ENCODE measurements at regions not wholly inside any gene's neighbourhood (a gene's known extent, or its start where the extent isn't known, plus 50 kb on each side); places are given as distances from the start of the nearest gene placed in this dataset.

DNA sequence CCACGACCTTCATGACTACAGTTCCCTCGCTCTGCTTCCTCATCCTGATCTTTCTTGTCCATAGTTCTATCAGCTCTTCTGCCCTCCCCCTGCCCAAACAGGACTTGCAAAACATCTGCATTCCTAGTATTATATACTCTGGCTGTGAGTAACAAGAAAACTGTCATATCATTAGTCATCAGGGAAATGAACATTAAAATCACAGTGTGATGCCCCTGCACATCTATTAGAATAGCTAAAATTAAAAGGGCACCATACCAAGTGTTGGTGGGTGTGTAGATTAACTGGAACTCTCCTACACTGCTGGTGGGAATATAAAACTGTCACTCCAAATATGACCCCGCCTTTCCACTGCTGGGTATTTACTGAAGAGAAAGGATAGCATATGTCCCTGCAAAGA is 141.8 kb downstream of the C7orf25 start:
- no peak for DNase-seq
- H3K4me3 ChIP-seq: no peak overlapping the region
- no peaks in the 10 kb centered on the region for H3K27me3 ChIP-seq
- H3K36me3 ChIP-seq: no peaks in the 10 kb centered on the region
- no peak for TF ChIP-seq POLR2A (IDR thresholded peaks at IDR 0.05)
- TF ChIP-seq, protein P1, sequence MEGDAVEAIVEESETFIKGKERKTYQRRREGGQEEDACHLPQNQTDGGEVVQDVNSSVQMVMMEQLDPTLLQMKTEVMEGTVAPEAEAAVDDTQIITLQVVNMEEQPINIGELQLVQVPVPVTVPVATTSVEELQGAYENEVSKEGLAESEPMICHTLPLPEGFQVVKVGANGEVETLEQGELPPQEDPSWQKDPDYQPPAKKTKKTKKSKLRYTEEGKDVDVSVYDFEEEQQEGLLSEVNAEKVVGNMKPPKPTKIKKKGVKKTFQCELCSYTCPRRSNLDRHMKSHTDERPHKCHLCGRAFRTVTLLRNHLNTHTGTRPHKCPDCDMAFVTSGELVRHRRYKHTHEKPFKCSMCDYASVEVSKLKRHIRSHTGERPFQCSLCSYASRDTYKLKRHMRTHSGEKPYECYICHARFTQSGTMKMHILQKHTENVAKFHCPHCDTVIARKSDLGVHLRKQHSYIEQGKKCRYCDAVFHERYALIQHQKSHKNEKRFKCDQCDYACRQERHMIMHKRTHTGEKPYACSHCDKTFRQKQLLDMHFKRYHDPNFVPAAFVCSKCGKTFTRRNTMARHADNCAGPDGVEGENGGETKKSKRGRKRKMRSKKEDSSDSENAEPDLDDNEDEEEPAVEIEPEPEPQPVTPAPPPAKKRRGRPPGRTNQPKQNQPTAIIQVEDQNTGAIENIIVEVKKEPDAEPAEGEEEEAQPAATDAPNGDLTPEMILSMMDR (IDR thresholded peaks at IDR 0.05): no peak
- no peaks in the 10 kb centered on the region for H3K4me1 ChIP-seq
- H3K9me3 ChIP-seq: no peaks in the 10 kb centered on the region
- H3K27ac ChIP-seq: no peak overlapping the region

DNA sequence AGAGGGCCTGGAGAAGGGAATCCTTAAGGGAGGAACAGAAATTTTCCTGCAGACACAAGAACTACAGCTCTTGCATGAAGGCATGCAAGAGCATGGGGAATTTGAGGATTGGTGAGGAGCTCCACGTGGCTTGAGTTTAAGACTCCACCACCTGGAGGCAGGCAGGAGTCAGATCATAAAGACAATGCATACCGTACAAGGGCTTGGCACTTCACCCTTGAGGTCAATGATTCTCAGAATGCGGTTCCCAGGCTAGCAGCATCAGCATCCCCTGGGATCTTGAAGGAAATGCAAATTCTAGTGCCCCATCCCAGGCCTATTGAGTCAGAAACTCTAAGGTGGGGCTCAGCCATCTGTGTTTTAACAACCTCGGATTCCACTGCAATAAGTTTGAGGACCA is 143.8 kb downstream of the C7orf25 start:
- DNase-seq: no peak
- Histone ChIP-seq H3K4me3 (no peak overlapping the region), H3K36me3 (no peaks in the 10 kb centered on the region)

DNA sequence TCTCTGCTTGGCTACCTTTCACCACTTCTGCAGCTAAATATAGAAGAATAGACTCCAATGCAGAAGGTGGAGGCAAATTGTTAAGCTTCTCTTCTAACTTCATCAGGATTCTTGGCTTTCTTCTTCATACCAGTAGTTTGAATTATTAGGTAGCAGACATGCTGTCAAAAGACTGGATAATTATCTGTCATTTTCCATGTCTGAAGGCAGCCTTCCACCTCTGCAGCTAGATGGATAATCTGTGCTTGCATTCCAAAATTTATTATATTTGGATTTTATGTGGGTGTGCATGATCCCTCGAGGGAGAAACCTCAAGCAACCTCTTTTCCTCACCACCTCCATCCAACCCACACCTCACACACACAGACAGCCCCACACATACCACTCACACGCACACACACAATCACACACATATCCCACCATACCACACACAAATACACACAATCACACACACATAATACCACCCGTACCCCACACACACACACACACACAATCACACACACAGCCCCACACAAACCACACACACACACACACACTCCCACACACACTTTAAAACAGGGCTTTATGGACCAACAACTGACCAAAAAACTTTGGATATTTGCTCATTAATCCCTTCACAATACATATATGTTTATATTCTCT is 145.0 kb downstream of the C7orf25 start:
- no peaks in the 10 kb centered on the region for H3K27me3 ChIP-seq
- no peak overlapping the region for H3K27ac ChIP-seq
- DNase-seq: no peak
- H3K36me3 ChIP-seq: no peaks in the 10 kb centered on the region
- TF ChIP-seq, protein P1 (IDR thresholded peaks at IDR 0.05): no peak
- no peak for TF ChIP-seq POLR2A (IDR thresholded peaks at IDR 0.05)
- no peak overlapping the region for H3K4me3 ChIP-seq
- H3K4me1 ChIP-seq: no peaks in the 10 kb centered on the region
- no peaks in the 10 kb centered on the region for H3K9me3 ChIP-seq

More for the DNA sequence above, 143.8 kb downstream of the C7orf25 start:
- no peaks in the 10 kb centered on the region for H3K27me3 ChIP-seq
- no peaks in the 10 kb centered on the region for H3K4me1 ChIP-seq
- H3K9me3 ChIP-seq: no peaks in the 10 kb centered on the region
- no peak overlapping the region for H3K27ac ChIP-seq
- TF ChIP-seq, protein P1 (IDR thresholded peaks at IDR 0.05): no peak
- no peak for TF ChIP-seq POLR2A (IDR thresholded peaks at IDR 0.05)

DNA sequence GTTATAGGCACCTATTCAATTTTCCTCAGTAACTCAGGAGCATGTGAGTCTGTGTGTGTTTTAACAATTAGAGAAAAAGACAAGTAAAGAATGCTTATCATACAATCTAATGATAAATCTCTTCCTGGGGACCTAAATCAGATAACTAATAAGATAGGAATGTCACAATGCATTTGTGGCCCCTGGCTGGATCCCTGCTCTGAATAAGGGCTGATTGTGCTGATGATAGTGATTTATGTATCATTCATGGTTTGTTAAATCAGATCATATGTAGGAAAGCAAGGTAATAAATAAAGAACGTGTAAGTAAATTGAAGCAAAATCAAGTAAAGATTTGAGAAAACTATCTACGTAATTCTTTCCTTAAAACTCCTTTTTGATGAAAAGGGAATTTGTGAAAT is 145.9 kb downstream of the C7orf25 start:
- H3K4me3 ChIP-seq: no peak overlapping the region
- H3K9me3 ChIP-seq: no peaks in the 10 kb centered on the region
- H3K27ac ChIP-seq: no peak overlapping the region
- TF ChIP-seq POLR2A (IDR thresholded peaks at IDR 0.05): no peak
- TF ChIP-seq, protein P1 (IDR thresholded peaks at IDR 0.05): no peak
- H3K36me3 ChIP-seq: no peaks in the 10 kb centered on the region
- no peaks in the 10 kb centered on the region for H3K27me3 ChIP-seq
- DNase-seq: no peak
- H3K4me1 ChIP-seq: no peaks in the 10 kb centered on the region

DNA sequence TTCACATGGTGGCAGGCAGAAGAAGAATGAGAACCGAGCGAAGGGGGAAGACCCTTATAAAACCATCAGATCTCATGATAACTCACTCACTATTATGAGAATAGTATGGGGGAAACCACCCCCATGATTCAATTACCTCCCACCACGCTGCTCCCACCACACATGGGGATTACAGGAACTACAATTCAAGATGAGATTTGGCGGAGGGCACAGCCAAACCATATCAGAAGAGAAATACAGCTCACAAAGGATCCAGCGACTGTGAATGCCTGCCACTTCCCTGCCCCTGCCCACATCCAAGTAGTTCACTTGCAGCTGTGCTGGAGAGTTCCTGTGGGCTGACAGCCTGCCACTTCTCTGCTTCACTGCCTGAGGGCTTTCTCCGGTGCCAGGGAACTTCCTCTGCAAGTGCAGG is 148.7 kb downstream of the C7orf25 start:
- TF ChIP-seq, protein P1 (IDR thresholded peaks at IDR 0.05): no peak
- no peak for TF ChIP-seq POLR2A (IDR thresholded peaks at IDR 0.05)
- DNase-seq: no peak
- Histone ChIP-seq H3K36me3 (no peaks in the 10 kb centered on the region), H3K27me3 (no peaks in the 10 kb centered on the region), H3K27ac (no peak overlapping the region), H3K9me3 (no peaks in the 10 kb centered on the region), H3K4me3 (no peak overlapping the region), H3K4me1 (no peaks in the 10 kb centered on the region)

DNA sequence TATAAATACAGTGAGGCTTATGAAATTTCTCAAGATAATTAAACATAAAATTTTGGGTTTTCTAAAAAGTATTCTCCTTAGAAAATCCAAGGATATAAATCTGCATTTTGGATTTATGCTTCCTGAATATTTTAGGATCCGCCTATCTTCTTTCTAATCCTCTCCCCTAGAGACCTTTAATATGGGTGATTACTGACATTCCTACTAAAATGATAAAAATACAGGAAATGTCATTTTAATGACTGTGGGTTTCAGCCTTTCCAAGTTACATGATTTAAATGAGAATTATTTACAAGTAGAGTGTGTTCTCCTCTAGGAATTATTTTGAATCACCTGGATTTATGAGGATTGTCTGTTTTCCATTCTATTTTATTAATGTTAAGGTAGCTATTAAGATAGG is 150.4 kb downstream of the C7orf25 start:
- H3K9me3 ChIP-seq: no peaks in the 10 kb centered on the region
- H3K27me3 ChIP-seq: no peaks in the 10 kb centered on the region
- H3K27ac ChIP-seq: no peak overlapping the region
- no peak overlapping the region for H3K4me3 ChIP-seq
- H3K36me3 ChIP-seq: no peaks in the 10 kb centered on the region
- TF ChIP-seq, protein P1 (IDR thresholded peaks at IDR 0.05): no peak
- TF ChIP-seq POLR2A (IDR thresholded peaks at IDR 0.05): no peak
- no peak for DNase-seq
- no peaks in the 10 kb centered on the region for H3K4me1 ChIP-seq

Data from Peyer's patch (tissue), 4 donors.